Transverse colon (tissue), 3 donors: ENCODE measurements at regions not wholly inside any gene's neighbourhood (a gene's known extent, or its start where the extent isn't known, plus 50 kb on each side); places are given as distances from the start of the nearest gene placed in this dataset.

Experiments
- POLR2A ChIP-seq: fragments of 450-650 bp; IDR thresholded peaks from one replicate; pipeline ENCODE4 v1.6.1; 2016; ENCODE audit warnings: antibody characterized with exemption, mild to moderate bottlenecking, moderate library complexity
- TF ChIP-seq, protein P1 (sequence below), 5 experiments: fragments of 200-600 bp in 3 of 5; fragments of 450-650 bp in 2 of 5; sonication (generic) in 3 of 5; IDR thresholded peaks; 1 replicate in 2 of 5; 2 replicates in 3 of 5; pipeline ENCODE4 v1.5.1; 2016 to 2017; ENCODE audit warnings: antibody characterized with exemption in 5 of 5, inconsistent platforms in 3 of 5, mild to moderate bottlenecking in 2 of 5, moderate library complexity in 1 of 5

DNA sequence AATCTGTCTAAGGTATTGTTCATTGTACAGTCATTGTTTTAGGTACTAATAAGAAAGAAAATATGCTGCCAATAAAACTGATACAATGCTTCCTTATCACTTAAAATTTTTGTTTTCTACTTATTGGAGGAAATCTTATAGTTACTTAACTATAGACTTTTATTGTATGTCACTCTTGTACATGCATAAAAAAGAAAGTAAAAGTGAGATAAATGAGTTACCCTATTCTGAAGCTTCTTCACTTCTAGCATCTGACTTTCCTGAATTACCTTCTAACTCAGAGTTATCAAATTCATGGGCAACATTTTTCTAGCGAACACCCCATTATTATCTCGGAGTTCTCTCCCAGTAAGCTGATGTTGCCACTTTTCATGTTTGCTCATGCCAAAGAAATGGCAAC is 504.9 kb downstream of the SH2D4B start:
- TF ChIP-seq, protein P1, sequence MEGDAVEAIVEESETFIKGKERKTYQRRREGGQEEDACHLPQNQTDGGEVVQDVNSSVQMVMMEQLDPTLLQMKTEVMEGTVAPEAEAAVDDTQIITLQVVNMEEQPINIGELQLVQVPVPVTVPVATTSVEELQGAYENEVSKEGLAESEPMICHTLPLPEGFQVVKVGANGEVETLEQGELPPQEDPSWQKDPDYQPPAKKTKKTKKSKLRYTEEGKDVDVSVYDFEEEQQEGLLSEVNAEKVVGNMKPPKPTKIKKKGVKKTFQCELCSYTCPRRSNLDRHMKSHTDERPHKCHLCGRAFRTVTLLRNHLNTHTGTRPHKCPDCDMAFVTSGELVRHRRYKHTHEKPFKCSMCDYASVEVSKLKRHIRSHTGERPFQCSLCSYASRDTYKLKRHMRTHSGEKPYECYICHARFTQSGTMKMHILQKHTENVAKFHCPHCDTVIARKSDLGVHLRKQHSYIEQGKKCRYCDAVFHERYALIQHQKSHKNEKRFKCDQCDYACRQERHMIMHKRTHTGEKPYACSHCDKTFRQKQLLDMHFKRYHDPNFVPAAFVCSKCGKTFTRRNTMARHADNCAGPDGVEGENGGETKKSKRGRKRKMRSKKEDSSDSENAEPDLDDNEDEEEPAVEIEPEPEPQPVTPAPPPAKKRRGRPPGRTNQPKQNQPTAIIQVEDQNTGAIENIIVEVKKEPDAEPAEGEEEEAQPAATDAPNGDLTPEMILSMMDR (IDR thresholded peaks at IDR 0.05) = no peak
- TF ChIP-seq POLR2A = no peak
